ENCODE measurements at regions not wholly inside any gene's neighbourhood (a gene's known extent, or its start where the extent isn't known, plus 50 kb on each side); places are given as distances from the start of the nearest gene placed in this dataset.

DNA sequence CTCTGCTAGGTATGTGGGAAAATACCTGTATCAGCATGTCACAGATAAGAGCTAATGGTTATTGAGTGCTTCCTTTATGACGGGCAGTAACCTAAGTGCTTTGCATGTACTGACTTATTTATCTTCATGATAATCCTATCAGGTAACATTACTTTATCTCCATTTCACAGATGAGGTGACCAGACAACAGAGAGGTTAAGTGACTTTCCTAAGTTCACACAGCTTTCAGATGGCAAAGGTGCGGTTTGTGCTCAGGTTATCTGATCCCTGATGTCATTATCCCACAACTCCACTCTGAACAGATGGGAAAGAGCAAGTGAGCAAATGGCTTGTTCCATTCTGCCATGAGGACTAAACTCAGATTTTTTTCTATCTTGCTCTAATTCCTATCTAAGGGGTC, 217.0 kb upstream of the PODXL start:
- TF ChIP-seq POLR2A (IDR thresholded peaks at IDR 0.05), result no peak
- TF ChIP-seq, protein P1, sequence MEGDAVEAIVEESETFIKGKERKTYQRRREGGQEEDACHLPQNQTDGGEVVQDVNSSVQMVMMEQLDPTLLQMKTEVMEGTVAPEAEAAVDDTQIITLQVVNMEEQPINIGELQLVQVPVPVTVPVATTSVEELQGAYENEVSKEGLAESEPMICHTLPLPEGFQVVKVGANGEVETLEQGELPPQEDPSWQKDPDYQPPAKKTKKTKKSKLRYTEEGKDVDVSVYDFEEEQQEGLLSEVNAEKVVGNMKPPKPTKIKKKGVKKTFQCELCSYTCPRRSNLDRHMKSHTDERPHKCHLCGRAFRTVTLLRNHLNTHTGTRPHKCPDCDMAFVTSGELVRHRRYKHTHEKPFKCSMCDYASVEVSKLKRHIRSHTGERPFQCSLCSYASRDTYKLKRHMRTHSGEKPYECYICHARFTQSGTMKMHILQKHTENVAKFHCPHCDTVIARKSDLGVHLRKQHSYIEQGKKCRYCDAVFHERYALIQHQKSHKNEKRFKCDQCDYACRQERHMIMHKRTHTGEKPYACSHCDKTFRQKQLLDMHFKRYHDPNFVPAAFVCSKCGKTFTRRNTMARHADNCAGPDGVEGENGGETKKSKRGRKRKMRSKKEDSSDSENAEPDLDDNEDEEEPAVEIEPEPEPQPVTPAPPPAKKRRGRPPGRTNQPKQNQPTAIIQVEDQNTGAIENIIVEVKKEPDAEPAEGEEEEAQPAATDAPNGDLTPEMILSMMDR (IDR thresholded peaks at IDR 0.05), result no peak

All from body of pancreas (tissue), 4 donors.